PFSK-1 (cell line): ENCODE measurements at regions not wholly inside any gene's neighbourhood (a gene's known extent, or its start where the extent isn't known, plus 50 kb on each side); places are given as distances from the start of the nearest gene placed in this dataset.

Experiments
- FOXP2 ChIP-seq: optimal IDR thresholded peaks from 2 replicates; pipeline ENCODE3; 2011; ENCODE audit warnings: borderline replicate concordance, control low read depth, inconsistent platforms; ENCODE audit not compliant: insufficient read depth; ENCODE audit errors: extremely low read length, extremely low read depth
- POLR2AphosphoS5 ChIP-seq: IDR thresholded peaks from 2 replicates; pipeline ENCODE4 v1.6.1; 2012; ENCODE audit warnings: low read depth, mild to moderate bottlenecking, control low read depth, low read length, moderate library complexity
- SIN3A ChIP-seq: IDR thresholded peaks from 2 replicates; pipeline ENCODE4 v1.6.1; 2012; ENCODE audit warnings: mild to moderate bottlenecking, low read length, moderate library complexity, borderline replicate concordance; ENCODE audit not compliant: insufficient read depth
- TAF1 ChIP-seq: IDR thresholded peaks from 2 replicates; pipeline ENCODE4 v1.6.1; 2012; ENCODE audit warnings: low read length, control low read depth, borderline replicate concordance; ENCODE audit not compliant: insufficient read depth
- TF ChIP-seq, protein P1 (sequence below), 2 experiments: IDR thresholded peaks; 2 replicates each; pipeline versions ENCODE4 v1.6.1 to v1.8.0; 2011 to 2012; ENCODE audit warnings: low read depth in 2 of 2, low read length in 2 of 2, control low read depth in 1 of 2, inconsistent platforms in 1 of 2, mild to moderate bottlenecking in 1 of 2, moderate library complexity in 1 of 2; ENCODE audit not compliant: insufficient read depth in 1 of 2

DNA sequence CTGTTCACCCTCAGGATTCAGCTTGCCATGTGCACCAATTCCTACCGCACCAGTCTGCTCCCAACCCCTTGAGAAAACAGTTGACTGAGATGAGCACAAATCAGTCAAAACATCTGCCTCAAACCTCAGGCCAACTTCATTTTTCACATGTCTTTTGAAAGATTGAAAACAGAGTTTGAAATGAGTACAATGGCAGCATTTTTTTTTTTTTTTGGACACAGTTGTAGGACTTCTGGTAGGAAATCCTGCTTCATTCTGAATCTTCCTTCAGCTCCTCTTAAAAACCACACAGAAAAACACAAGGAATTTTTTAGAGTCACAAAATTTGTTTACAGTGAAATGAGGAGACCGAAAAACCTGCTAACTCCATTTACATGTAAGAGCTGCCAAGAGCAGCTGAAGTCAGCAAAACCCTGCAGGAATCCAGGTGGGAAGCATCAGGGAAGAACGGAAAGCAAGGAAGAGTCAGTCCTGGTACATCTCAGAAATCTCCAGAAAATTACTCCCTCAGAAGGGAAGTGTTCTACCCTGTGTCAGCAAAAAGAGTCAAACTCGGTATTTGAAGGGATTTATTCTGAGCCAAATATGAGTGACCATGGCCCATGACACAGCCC lies 100.3 kb upstream of the TMTC1 start:
- TF ChIP-seq SIN3A (no peak), POLR2AphosphoS5 (no peak), TAF1 (no peak), FOXP2 (no peak)
- TF ChIP-seq, protein P1, sequence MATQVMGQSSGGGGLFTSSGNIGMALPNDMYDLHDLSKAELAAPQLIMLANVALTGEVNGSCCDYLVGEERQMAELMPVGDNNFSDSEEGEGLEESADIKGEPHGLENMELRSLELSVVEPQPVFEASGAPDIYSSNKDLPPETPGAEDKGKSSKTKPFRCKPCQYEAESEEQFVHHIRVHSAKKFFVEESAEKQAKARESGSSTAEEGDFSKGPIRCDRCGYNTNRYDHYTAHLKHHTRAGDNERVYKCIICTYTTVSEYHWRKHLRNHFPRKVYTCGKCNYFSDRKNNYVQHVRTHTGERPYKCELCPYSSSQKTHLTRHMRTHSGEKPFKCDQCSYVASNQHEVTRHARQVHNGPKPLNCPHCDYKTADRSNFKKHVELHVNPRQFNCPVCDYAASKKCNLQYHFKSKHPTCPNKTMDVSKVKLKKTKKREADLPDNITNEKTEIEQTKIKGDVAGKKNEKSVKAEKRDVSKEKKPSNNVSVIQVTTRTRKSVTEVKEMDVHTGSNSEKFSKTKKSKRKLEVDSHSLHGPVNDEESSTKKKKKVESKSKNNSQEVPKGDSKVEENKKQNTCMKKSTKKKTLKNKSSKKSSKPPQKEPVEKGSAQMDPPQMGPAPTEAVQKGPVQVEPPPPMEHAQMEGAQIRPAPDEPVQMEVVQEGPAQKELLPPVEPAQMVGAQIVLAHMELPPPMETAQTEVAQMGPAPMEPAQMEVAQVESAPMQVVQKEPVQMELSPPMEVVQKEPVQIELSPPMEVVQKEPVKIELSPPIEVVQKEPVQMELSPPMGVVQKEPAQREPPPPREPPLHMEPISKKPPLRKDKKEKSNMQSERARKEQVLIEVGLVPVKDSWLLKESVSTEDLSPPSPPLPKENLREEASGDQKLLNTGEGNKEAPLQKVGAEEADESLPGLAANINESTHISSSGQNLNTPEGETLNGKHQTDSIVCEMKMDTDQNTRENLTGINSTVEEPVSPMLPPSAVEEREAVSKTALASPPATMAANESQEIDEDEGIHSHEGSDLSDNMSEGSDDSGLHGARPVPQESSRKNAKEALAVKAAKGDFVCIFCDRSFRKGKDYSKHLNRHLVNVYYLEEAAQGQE (IDR thresholded peaks at IDR 0.05; ENCODE audit: insufficient read depth in 1 of 2, low read depth in 2 of 2, low read length in 2 of 2), result no peak
